Suppressor macrophage (primary cell): ENCODE measurements at regions not wholly inside any gene's neighbourhood (a gene's known extent, or its start where the extent isn't known, plus 50 kb on each side); places are given as distances from the start of the nearest gene placed in this dataset.
A peak's percentile ranks its signal among the peaks of the same experiment; 100 is the strongest.
"Not testable (repeated sequence)": the region's sequence is repeated elsewhere in the genome, so short reads cannot be mapped to it uniquely, and the experiment has no call there.

Experiments
- DNase-seq, 4 experiments: peaks; one replicate each; pipeline ENCODE4 v3.0.0-alpha.2; 2020 to 2022

DNA sequence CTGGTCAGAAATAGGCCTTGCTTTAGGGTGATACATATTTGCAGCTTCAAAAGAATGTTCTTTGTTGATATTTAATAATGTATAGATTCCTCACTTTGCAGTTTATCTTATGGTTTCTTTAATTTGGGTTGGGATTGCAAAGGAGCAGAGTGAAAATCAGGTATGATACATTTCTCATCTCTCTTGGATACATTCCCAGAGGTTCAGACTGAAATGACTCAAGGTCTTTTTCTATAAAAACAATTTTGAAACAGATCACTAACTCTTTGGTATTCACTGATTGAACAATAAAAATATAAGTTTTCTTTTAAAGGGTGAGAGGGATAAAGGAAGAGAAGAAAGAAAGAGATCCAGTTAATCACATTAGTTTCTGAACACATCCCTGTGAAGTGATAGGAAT lies 606.5 kb upstream of the CAMK1G start:
- no peak for DNase-seq

DNA sequence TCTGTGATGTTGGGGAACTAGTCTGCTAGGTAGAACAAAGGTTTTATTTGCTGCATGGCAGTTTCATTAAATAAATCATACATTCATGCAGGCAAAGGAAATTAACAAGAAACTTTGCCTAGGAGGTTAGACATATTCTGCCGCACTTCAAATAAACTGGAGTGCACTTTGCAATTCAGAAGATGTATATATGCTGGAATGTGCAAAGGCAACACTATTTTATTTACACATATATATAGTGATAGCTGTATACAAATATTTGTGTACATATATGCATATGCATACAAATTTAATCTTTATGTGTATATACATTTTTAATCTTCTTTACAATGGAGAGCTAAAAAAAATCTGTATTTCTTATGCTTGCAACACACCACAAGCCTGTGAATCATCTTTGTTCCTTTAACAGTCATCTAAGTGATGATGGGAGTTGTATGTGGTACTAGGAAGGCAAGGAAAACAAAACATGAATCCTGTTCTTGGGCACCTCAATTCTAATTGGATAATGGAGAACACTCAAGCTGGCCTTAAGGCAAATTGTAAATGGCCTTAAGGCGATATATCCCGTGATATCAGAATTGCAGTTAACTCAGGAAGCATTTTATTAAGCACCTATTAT lies 605.8 kb upstream of the CAMK1G start:
- DNase-seq: no peak

DNA sequence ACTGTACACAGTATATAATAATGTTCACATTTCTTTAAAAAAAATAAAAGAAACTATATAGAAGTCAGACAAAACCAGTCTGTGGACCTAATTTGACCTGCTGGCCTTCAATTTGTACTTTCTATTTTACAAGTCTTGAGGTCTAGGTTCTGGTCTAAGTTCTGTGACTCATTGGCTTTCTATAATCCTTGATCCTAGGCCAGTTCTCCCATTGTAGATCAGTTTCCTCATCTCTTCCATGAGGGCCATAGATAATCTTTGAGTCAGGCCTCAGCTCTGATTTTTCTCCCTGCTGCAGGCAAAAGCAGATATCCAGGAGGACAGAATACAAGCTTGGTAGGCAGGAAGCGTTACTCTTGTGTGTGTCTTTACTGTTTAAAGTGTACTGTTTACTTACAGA lies 603.7 kb upstream of the CAMK1G start:
- no peak for DNase-seq

DNA sequence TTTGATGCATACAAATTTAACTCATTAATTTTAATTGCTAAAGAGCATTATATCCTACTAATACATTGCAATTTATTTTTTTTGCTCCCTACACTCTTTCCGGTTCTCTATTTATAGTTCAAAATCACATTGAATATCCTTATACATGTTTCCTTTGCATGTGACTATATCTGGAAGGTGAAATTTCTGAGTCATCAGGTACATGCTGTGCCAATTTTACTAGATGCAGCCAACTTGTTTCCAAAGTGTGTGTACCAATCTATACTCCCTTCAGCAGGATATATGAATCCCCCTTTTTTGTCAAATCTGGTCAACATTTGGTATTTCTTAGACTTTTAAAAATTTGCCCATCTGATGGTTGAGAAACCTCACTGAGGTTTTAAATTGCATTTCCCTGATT lies 602.9 kb upstream of the CAMK1G start:
- no peak for DNase-seq

DNA sequence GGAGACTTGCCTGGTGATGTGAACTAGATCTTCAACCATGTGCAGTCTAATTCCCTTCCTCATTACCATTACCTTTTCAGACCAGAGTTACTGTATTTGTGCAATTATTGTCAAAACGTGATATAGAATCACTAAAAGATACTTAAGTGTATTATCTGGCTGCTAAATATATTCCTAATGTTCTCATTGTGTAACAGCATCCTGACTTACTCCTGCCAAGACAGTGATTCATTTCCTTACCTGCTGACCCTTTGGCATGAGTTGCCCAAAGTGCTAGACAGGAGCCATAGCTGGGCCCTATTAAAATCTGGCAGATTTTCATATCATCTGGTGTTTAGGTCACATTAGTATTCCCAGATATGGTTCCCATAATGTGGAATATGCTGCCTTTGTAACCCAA lies 598.3 kb upstream of the CAMK1G start:
- no peak for DNase-seq

DNA sequence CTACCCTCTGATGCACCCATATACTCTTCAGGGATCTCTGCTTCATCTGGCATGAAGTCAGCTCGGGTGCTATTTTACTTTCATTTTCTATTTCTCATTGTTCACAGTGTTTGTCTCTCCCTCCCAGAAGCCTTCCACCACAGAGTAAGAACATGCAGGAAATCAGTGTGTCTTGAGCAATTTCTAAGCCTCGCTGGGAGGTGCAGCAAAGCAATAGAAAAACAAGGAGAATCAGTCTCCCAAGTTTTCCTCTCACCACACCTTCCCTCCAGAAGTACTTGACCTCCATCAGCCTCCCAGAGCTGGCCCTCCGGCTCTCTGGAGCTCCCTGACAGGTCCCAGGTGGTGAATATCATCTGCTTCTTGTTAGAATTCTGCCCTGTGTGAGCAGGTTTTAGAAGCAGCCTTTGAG lies 594.7 kb upstream of the CAMK1G start:
- peak in 3 of 4 experiments; percentile 25 to 51 (median 34) for DNase-seq

DNA sequence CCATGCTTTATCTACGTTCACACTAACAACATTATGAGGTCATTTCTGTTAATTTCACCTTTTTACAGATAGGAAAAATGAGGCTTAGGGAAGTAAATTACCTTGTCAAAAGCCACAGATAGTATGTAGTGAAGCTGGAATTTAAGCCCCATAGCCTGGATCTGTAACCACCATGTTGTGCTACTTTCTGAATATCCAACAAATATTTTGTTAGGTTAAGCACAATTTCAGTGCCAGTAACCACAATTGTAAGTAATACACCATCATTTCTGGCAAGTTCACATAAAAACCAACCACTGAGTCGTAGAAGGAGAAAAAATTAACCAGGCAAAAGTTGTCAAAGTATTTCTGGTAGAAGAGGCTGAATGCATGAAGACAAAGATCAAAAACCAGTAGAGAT lies 593.1 kb upstream of the CAMK1G start:
- no peak for DNase-seq

DNA sequence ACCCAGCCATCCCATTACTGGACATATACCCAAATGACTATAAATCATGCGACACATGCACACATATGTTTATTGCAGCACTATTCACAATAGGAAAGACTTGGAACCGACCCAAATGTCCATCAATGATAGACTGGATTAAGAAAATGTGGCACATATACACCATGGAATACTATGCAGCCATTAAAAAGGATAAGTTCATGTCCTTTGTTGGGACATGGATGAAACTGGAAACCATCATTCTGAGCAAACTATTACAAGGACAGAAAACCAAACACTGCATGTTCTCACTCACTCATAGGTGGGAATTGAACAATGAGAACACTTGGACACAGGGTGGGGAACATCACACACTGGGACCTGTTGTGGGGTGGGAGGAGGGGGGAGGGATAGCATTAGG lies 586.5 kb upstream of the CAMK1G start:
- DNase-seq: not testable (repeated sequence)

DNA sequence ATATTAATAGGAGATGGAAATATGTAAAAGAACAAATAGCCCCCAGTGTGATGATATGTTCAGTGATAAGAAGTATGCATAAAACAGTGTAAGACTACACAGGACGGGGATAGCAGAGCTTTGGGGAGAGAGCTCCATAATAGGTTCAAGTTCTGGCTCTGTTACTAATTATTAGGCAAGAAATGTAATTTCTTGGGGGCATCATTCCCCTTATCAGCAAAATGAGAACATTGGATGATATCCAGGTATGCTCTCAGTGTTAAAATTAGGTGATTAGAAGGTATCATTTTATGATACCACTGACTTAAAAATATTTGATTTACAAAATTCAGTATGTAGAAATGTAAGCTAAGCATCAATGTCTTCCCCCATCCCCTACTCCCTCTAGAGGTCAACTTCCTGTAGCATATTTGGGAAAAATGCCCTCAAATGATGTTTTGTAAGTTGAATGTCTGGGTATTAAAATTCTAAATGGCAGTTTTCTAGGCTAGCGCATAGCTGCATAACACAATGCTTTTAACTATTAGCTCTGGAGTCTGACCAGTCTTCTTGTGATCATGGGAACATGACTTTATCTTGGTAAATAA lies 585.7 kb upstream of the CAMK1G start:
- no peak for DNase-seq

DNA sequence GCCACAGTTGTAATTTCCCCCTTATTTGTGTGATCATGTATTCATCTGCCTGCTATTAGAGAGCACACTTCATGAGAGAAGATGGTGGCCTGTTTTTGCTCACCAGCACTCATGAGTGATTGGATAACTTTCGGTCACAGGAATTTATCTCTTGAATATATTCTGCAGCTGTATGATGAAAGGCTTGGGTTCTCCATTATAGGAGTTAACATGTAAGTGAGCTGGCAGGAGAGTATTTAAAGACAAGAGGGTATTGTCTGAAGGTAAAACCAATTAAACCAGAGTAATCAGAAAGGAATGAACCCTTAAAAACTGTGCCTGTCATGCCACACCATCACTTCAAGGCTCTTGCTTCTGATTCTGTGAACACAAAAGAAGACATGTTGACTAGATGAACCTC lies 574.9 kb upstream of the CAMK1G start:
- no peak for DNase-seq

DNA sequence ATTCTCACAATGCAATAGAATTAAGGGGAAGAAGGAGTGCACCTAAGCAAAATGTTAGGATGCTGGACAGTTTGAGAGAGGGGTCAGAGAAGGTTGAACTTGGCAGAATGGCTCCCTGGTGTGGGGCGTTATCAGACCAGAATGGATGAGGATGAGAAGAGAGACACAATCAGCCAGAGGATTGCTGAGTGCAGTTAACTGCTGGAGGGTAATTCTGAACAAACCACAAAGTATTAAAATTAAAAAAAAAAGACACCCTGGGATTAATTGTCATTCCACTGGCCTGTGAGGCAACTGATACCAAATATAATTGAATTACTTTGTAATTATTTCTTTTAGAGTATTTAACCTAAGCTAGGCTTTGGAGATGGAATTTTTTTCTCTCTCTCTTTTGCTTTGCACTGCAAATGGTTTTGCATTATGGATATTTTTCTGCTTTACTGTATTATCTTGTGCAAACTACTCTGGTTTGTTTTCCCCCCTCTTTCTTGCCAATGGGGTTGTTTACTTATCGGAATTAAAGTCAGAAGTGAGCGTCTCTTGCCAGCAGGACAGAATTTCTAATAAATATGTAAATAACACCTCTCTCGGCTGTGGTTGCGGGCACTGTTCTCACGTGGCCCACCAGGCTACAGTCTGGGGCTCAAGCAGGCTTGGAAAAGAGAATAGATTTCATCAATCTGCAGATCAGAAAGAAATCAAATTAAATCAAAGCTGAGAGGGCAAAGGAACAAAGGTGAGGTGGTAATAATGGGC lies 572.9 kb upstream of the CAMK1G start:
- no peak for DNase-seq

DNA sequence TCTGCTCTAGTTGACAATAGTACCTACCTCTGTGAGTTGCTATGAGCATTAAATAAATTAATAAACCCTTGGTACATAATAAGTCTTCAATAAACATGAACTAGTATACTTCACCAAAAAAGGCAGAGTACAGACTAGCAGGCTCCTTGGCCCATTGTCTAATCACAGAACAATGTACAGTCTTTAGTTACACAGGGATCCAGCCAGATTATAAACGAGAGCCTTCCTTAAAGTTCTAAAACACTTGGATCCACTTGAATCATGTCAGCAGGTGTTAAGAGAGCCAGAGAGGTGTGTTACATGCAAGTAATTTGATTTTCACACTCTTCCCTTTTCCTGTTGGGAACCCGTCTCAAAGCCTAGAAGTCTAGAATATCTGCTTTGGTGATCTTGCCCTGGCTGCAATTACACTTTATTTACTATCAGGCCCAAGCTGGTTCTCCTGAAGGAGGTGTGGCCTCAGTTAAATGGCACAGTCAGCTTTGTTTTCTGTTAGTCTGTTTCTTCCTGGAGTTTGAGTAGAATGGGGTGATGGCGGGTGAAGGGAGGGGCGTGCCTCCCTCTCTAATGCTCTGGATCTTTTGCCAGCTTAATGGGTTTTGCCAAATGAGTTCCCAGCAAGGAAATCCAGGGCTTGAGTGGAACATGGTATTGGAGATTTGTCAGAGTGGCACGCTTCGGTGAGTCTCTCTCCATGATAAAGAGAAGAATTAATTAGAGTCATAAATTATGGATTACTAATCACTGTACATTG lies 570.9 kb upstream of the CAMK1G start:
- DNase-seq: no peak

DNA sequence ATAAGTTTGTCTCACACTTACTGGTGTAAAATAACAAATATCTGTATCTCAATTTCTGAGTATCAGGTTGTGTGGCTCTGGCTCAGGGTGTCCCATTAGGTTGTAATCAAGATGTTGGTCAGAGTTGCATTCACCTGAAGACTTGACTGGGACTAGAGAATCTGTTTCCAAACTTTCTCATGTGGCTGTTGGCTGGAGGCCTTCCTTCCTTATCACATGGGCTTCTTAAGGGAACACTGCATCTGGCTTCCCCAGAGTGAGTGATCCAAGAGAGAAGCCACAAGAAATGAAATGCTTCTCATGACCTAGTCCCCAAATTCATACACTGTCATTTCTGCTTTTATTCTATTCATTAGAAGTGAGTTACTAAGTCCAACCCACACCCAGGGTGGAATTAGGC lies 568.4 kb upstream of the CAMK1G start:
- DNase-seq: no peak

DNA sequence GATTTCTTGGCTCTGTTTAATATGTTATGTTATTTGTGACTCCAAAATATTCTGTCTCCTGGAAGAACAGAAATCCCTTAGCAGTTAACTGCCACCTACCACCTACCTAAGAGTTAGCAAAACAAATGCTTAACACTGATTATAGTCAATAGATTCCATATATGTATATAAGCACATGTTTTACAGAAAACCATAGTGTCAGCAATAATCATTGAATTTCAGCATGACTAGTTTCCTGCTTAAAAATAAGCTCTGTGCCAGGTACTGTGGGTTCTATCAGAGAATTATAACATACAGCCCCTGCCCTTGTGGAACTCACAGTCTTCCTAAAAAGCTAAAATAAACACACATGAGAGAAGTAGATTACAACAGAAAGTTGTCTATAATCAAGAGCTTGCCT lies 561.9 kb upstream of the CAMK1G start:
- DNase-seq: no peak

DNA sequence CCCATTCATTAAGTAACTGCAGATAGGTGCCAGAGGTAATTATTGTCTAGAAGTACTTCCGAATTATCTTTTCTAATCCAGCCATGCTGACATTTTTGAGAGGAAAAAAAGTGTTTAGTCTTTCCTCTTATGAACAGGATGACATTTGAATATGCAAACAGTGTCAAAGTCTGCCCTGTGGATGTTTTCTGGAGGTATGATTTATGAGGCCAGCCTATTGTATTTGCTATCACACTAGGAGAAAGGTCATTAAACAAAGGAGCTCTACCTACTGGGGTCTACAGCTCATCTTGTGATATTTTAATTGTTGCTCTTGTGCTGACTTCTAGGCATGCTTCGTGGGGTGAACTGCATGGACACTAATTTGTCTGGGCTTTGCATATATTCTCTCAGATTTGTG lies 559.7 kb upstream of the CAMK1G start:
- no peak for DNase-seq

DNA sequence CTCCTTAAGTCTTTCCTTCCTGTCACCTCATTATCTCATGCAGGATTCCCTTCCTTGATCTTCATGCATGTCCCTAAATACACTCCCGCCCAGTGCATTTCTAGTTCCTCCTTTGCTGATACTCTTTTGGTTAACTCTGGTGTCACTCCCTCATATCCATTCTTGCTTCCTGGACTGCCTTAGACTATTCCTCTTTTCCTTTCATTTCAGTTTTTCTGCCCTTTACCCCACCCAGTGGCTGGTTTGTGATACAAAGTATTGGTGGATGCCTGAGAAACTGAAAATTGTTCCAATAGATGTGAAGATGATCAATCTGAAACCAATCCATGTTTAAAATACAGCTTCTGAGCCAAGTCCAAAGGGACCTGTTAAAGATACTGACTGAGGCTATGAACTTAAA lies 553.8 kb upstream of the CAMK1G start:
- DNase-seq: peak; percentile 2 to 32 (median 17)

DNA sequence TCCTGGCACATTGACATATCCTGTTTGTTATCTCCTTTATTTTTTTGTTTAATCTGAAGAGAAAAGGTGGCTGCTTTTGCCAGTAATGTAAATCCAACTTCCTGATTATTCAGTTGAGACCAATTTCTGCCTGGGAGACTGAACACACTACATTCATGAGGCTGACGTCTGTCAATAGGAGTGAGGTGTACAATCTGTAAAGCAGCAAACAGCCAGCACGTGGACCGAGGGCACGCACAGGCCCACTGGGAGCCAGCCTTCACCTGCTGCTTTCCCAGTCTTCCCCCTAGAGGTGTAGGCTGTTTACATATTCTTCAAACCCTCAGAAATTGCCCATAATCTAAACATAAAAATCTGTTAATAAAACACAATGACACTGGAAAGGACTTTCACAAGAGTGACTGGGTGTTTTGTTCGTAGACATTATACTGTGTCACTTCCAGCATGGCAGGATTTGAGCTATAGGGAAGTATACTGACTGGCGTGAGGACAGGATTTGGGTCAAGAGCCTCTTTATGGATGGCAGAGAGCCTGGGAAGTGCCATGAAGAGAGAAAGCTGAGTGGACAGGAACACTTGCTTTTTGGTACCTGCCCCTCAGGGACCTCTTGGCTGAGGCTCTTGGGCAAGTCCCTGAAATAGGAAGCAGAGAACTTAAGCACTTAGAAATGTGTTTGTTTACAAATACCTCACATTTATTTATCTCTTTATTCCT lies 552.9 kb upstream of the CAMK1G start:
- DNase-seq: no peak

DNA sequence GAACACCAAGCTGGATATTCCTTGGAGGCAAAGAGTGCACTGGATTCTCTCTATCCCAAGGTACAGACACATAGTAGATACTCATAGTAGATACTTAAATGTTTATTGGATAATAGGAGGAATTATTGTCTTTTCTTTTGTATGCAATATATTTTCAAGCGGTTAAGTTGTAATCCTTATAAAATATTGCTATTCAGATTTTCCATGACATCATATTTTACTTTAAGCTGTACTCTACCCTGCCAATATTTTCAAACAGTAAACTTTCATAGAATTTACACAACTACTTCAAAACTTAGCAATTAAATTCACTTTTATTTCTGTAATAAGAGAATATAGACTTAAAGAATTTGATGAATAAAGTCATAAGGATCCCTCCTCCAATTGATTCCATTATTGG lies 546.5 kb upstream of the CAMK1G start:
- no peak for DNase-seq

DNA sequence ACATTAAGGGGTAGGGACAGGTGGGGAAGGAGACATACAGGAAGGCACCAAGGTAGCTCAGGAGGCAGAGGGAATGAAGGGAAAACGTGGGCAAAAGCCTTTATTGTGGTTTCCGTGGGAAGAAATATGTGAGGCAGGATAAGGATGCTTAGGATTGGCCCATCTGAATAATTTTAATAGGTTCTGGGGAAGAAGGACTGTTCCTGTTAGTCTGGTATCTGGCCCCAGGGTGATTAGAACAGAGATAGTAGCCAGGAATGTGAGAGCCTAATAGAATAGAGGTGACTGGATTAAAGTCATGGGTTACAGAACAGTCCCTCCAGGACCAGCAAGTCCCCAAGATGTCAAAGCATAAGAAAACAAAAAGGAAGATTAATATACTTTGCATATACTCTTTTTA lies 545.2 kb upstream of the CAMK1G start:
- no peak for DNase-seq

DNA sequence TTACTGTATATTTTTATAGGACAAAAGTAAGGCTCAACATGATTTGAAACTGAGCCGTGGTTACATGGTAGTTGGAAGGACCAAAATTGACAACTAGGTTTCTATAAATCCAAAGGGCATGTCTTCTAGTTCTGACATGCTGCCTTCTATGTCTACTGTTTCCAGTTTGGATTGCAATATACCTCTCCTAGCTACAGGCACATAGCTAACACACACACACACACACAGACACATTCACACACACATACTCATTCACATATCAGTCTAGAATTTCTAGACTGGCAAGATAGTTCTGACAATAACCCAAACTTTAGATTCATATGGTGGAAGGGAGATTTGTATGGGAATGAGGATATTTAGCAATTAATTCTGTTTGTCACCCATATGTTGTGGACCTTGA lies 544.8 kb upstream of the CAMK1G start:
- no peak for DNase-seq

DNA sequence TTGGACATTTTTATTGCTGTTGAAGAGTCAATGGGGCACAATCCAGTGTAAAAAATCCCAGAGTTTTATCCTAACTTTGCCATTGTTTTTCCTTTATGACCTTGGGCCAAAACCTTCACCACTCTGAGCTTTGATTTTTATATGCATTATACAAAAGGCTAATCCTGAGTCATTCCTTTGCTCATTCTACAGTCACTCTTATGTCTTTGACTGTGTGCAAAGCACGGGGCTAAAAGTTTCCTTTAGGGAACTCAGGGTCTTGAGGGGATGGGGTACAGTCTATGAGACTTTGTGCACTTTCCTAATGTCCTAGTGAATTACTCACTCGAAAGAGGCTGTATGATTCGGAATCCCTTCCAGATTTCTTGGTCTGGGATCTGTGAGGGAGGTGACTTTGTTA lies 543.2 kb upstream of the CAMK1G start:
- no peak for DNase-seq

DNA sequence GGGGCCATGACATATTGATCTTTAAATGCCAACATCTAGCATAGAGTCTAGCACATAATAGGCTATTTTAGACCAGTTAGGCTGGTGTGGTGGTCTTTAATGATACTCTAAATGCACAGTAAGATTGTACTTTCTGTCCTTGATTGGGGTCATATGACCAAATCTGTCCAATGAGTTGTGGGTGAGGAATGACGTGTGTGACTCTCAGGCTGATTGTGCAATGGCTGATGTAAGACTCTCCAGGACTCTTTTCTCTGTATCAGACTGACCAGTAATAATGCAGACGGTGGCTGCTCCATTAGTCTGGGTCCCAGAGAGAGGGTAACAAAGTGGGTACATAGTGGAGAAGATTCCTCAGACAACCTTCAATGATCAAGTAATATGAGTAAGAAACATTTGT lies 541.6 kb upstream of the CAMK1G start:
- DNase-seq: peak; percentile 7 to 35 (median 25)

DNA sequence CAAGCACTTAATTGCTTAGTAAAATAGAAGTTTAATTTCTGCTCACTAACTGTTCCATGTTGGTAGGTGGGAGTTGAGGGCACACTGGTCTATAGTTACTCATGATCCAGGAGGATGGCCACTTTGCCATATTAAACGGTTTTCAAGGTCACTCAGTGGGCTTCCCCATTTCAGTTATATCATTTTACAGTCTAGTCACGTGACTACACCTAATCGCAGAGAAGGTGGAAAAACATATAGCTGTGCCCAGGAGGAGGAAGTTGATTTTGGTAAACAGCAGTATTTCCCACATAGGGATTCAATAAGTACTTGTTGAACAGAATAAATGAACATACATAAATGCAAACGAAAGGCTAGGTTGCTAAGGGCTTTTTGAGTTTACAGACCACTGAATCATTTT lies 541.1 kb upstream of the CAMK1G start:
- no peak for DNase-seq
